NCI-H226 (cell line): ENCODE measurements at regions not wholly inside any gene's neighbourhood (a gene's known extent, or its start where the extent isn't known, plus 50 kb on each side); places are given as distances from the start of the nearest gene placed in this dataset.
"Not testable (repeated sequence)": the region's sequence is repeated elsewhere in the genome, so short reads cannot be mapped to it uniquely, and the experiment has no call there.

Experiments used
- DNase-seq: peaks from one replicate; pipeline ENCODE4 v3.0.0-alpha.2; 2015

- DNase-seq, result no peak
Measured at GRCh38 chr16:60949800-60950199, 1086.4 kb downstream of the CDH8 start.

GRCh38 chr16:60945225-60945624, 1091.0 kb downstream of the CDH8 start:
- peak; percentile 2 for DNase-seq

- not testable (repeated sequence) for DNase-seq
Measured at GRCh38 chr16:60936189-60936588, 1100.0 kb downstream of the CDH8 start.

GRCh38 chr16:60932600-60932999, 1103.6 kb downstream of the CDH8 start:
- DNase-seq, result no peak

GRCh38 chr16:60930291-60930690, 1105.9 kb downstream of the CDH8 start:
- DNase-seq, result no peak

GRCh38 chr16:60922920-60923319, 1113.3 kb downstream of the CDH8 start:
- DNase-seq, result no peak

GRCh38 chr16:60914334-60914733, 1121.9 kb downstream of the CDH8 start:
- DNase-seq, result no peak

GRCh38 chr16:60907645-60908044, 1128.6 kb downstream of the CDH8 start:
- DNase-seq, result no peak

GRCh38 chr16:60905811-60906210, 1130.4 kb downstream of the CDH8 start:
- DNase-seq, result no peak

GRCh38 chr16:60902114-60902513, 1134.1 kb downstream of the CDH8 start:
- no peak for DNase-seq

GRCh38 chr16:60882816-60883215, 1153.4 kb downstream of the CDH8 start:
- DNase-seq, result no peak

GRCh38 chr16:60852635-60853034, 1183.6 kb downstream of the CDH8 start:
- DNase-seq, result no peak

GRCh38 chr16:60821661-60822060, 1214.6 kb downstream of the CDH8 start:
- no peak for DNase-seq

- DNase-seq, result no peak
Measured at GRCh38 chr16:60820361-60820760, 1215.9 kb downstream of the CDH8 start.

GRCh38 chr16:60818465-60818864, 1217.8 kb downstream of the CDH8 start:
- DNase-seq, result no peak

GRCh38 chr16:60816461-60816860, 1219.8 kb downstream of the CDH8 start:
- no peak for DNase-seq

GRCh38 chr16:60815865-60816264, 1220.4 kb downstream of the CDH8 start:
- no peak for DNase-seq

GRCh38 chr16:60815033-60815432, 1221.2 kb downstream of the CDH8 start:
- DNase-seq, result no peak

GRCh38 chr16:60811657-60812056, 1224.6 kb downstream of the CDH8 start:
- no peak for DNase-seq

- DNase-seq, result no peak
Measured at GRCh38 chr16:60811051-60811608, 1225.1 kb downstream of the CDH8 start.

- no peak for DNase-seq
Measured at GRCh38 chr16:60810250-60810649, 1226.0 kb downstream of the CDH8 start.

GRCh38 chr16:60792437-60792836, 1243.8 kb downstream of the CDH8 start:
- no peak for DNase-seq

- DNase-seq, result no peak
Measured at GRCh38 chr16:60788631-60789030, 1247.6 kb downstream of the CDH8 start.

- no peak for DNase-seq
Measured at GRCh38 chr16:60776281-60776680, 1260.0 kb downstream of the CDH8 start.

- no peak for DNase-seq
Measured at GRCh38 chr16:60771138-60771537, 1265.1 kb downstream of the CDH8 start.

GRCh38 chr16:60770384-60770783, 1265.9 kb downstream of the CDH8 start:
- DNase-seq, result not testable (repeated sequence)
